GM10266 (cell line): ENCODE measurements at regions not wholly inside any gene's neighbourhood (a gene's known extent, or its start where the extent isn't known, plus 50 kb on each side); places are given as distances from the start of the nearest gene placed in this dataset.
"Not testable (repeated sequence)": the region's sequence is repeated elsewhere in the genome, so short reads cannot be mapped to it uniquely, and the experiment has no call there.

ENCODE experiments used
- DNase-seq: peaks from one replicate; pipeline ENCODE4 v3.0.0; 2012; ENCODE audit errors: extremely low spot score
- CTCF ChIP-seq: IDR thresholded peaks from 2 replicates; pipeline ENCODE4 v1.5.1; 2012; ENCODE audit warnings: mild to moderate bottlenecking, low read depth; ENCODE audit not compliant: control insufficient read depth, insufficient read depth; ENCODE audit errors: missing control alignments

GRCh38 chr4:49117951-49118350 lies 131.9 kb downstream of the CWH43 start:
- not testable (repeated sequence) for DNase-seq

GRCh38 chr4:49118379-49119212 lies 132.5 kb downstream of the CWH43 start:
- not testable (repeated sequence) for DNase-seq

- DNase-seq, result not testable (repeated sequence)
Measured at GRCh38 chr4:49119345-49119744, 133.3 kb downstream of the CWH43 start.

GRCh38 chr4:49120042-49120779 lies 134.1 kb downstream of the CWH43 start:
- DNase-seq, result not testable (repeated sequence)

GRCh38 chr4:49120804-49121203 lies 134.7 kb downstream of the CWH43 start:
- TF ChIP-seq CTCF, result peak; percentile 6

GRCh38 chr4:49126443-49126842 lies 140.4 kb downstream of the CWH43 start:
- DNase-seq, result not testable (repeated sequence)

More at GRCh38 chr4:49120804-49121203, 134.7 kb downstream of the CWH43 start:
- not testable (repeated sequence) for DNase-seq

- DNase-seq, result not testable (repeated sequence)
Measured at GRCh38 chr4:49126858-49127257, 140.8 kb downstream of the CWH43 start.

- DNase-seq, result not testable (repeated sequence)
Measured at GRCh38 chr4:49129385-49129784, 143.3 kb downstream of the CWH43 start.

- DNase-seq, result not testable (repeated sequence)
Measured at GRCh38 chr4:49129870-49130269, 143.8 kb downstream of the CWH43 start.

- not testable (repeated sequence) for DNase-seq
Measured at GRCh38 chr4:49130724-49131123, 144.6 kb downstream of the CWH43 start.

GRCh38 chr4:49137043-49137442 lies 151.0 kb downstream of the CWH43 start:
- DNase-seq, result not testable (repeated sequence)

- not testable (repeated sequence) for DNase-seq
Measured at GRCh38 chr4:49137961-49138360, 151.9 kb downstream of the CWH43 start.

GRCh38 chr4:49138818-49139217 lies 152.7 kb downstream of the CWH43 start:
- not testable (repeated sequence) for DNase-seq

- DNase-seq, result not testable (repeated sequence)
Measured at GRCh38 chr4:49139513-49139912, 153.4 kb downstream of the CWH43 start.

- not testable (repeated sequence) for DNase-seq
Measured at GRCh38 chr4:49140351-49140750, 154.3 kb downstream of the CWH43 start.

GRCh38 chr4:49141955-49142354 lies 155.9 kb downstream of the CWH43 start:
- DNase-seq, result not testable (repeated sequence)

- DNase-seq, result not testable (repeated sequence)
Measured at GRCh38 chr4:49147143-49147542, 161.1 kb downstream of the CWH43 start.

GRCh38 chr4:49147596-49147995 lies 161.5 kb downstream of the CWH43 start:
- not testable (repeated sequence) for DNase-seq
